IMR-90 (cell line): ENCODE measurements at regions not wholly inside any gene's neighbourhood (a gene's known extent, or its start where the extent isn't known, plus 50 kb on each side); places are given as distances from the start of the nearest gene placed in this dataset.

Source experiments
- ATAC-seq: fragments of 200-7000 bp; cut with Tn5 transposase; 2 replicates; pipeline ENCODE4 v1.9.1; 2020; ENCODE audit warnings: low read depth, mild to moderate bottlenecking, moderate library complexity
- BruUV-seq: library from RNA; stranded (reverse); fragments of 400-500 nt; replicated peaks from 2 replicates; lab custom pipeline; 2021; lab: Mats Ljungman, UMichigan
- CTCF ChIA-PET: fragments of 300-600 bp; formaldehyde crosslinking; extraction: SDS; loops from one replicate; lab custom pipeline; 2021; ENCODE audit warnings: antibody characterized with exemption; lab: Yijun Ruan, JAX
- POLR2A ChIA-PET: fragments of 300-600 bp; sonication (Branson Sonifier 250); formaldehyde crosslinking; loops from one replicate; lab custom pipeline; 2022; ENCODE audit warnings: antibody characterized with exemption; ENCODE audit not compliant: unreplicated experiment; lab: Charles Lee
- DNase-seq: peaks from one replicate; pipeline ENCODE4 v3.0.0; 2013
- H2AFZ ChIP-seq: replicated peaks from 2 replicates; pipeline ENCODE3; 2013; ENCODE audit warnings: low read length, mild to moderate bottlenecking; ENCODE audit not compliant: poor library complexity
- H2AK5ac ChIP-seq: 2 replicates; pipeline ENCODE4 v1.6.1; 2013; ENCODE audit warnings: low read depth, low read length, inconsistent platforms
- H2AK9ac ChIP-seq: replicated peaks from 2 replicates; pipeline ENCODE3; 2013; ENCODE audit warnings: mild to moderate bottlenecking, low read depth, low read length, moderate library complexity; ENCODE audit not compliant: poor library complexity
- H2BK120ac ChIP-seq: 2 replicates; pipeline ENCODE4 v1.6.1; 2013; ENCODE audit warnings: low read depth, low read length, inconsistent platforms
- H2BK15ac ChIP-seq: 3 replicates; pipeline ENCODE4 v1.6.1; 2013; ENCODE audit warnings: low read depth, low read length, inconsistent platforms
- H2BK20ac ChIP-seq: 2 replicates; pipeline ENCODE4 v1.6.1; 2013; ENCODE audit warnings: low read depth, mild to moderate bottlenecking, inconsistent platforms, low read length, moderate library complexity
- H2BK5ac ChIP-seq: 2 replicates; pipeline ENCODE4 v1.6.1; 2013; ENCODE audit warnings: mild to moderate bottlenecking, low read depth, low read length, inconsistent platforms; ENCODE audit not compliant: poor library complexity, severe bottlenecking
- H3K14ac ChIP-seq: replicated peaks from 2 replicates; pipeline ENCODE4 v1.6.1; 2013; ENCODE audit warnings: low read depth, low read length, inconsistent platforms
- H3K18ac ChIP-seq: 2 replicates; pipeline ENCODE4 v1.6.1; 2013; ENCODE audit warnings: low read depth, low read length, control low read depth
- H3K23ac ChIP-seq: 2 replicates; pipeline ENCODE4 v1.6.1; 2013; ENCODE audit warnings: low read depth, low read length, inconsistent platforms
- H3K27ac ChIP-seq: 2 replicates; pipeline ENCODE4 v1.5.1; 2013; ENCODE audit warnings: mild to moderate bottlenecking, control low read depth, low read length; ENCODE audit not compliant: insufficient read depth
- H3K27me3 ChIP-seq: 2 replicates; pipeline ENCODE4 v1.6.1; 2013; ENCODE audit warnings: low read length; ENCODE audit not compliant: control insufficient read depth, insufficient read depth
- H3K36me3 ChIP-seq: 2 replicates; pipeline ENCODE4 v1.6.1; 2013; ENCODE audit warnings: low read length, mixed read lengths; ENCODE audit not compliant: control insufficient read depth, insufficient read depth
- H3K4ac ChIP-seq: 2 replicates; pipeline ENCODE4 v1.6.1; 2013; ENCODE audit warnings: low read depth, low read length, inconsistent platforms
- H3K4me1 ChIP-seq: 2 replicates; pipeline ENCODE4 v1.6.1; 2013; ENCODE audit warnings: low read length, mixed read lengths; ENCODE audit not compliant: control insufficient read depth, insufficient read depth
- H3K4me2 ChIP-seq: 2 replicates; pipeline ENCODE4 v1.6.1; 2013; ENCODE audit warnings: low read depth, mild to moderate bottlenecking, control low read depth, low read length, moderate library complexity
- H3K4me3 ChIP-seq: 2 replicates; pipeline ENCODE4 v1.5.1; 2013; ENCODE audit warnings: low read depth, mild to moderate bottlenecking, control low read depth, low read length, moderate library complexity; ENCODE audit not compliant: insufficient read depth
- H3K56ac ChIP-seq: 2 replicates; pipeline ENCODE4 v1.6.1; 2013; ENCODE audit warnings: low read length, inconsistent platforms; ENCODE audit not compliant: insufficient read depth; ENCODE audit errors: extremely low read depth
- H3K79me1 ChIP-seq, 2 experiments: 2 replicates each; pipeline ENCODE4 v1.6.1; 2013; ENCODE audit warnings: low read length in 2 of 2, inconsistent platforms in 1 of 2, low read depth in 1 of 2
- H3K9ac ChIP-seq: 2 replicates; pipeline ENCODE4 v1.6.1; 2013; ENCODE audit warnings: low read depth, low read length, control low read depth
- H3K9me1 ChIP-seq: 2 replicates; pipeline ENCODE4 v1.6.1; 2013; ENCODE audit warnings: low read length, inconsistent platforms; ENCODE audit not compliant: insufficient read depth
- H3K9me3 ChIP-seq: 2 replicates; pipeline ENCODE4 v1.6.1; 2013; ENCODE audit warnings: low read length; ENCODE audit not compliant: control insufficient read depth, insufficient read depth
- H4K20me1 ChIP-seq: 2 replicates; pipeline ENCODE4 v1.6.1; 2013; ENCODE audit warnings: low read length, inconsistent platforms; ENCODE audit not compliant: insufficient read depth
- H4K5ac ChIP-seq: 2 replicates; pipeline ENCODE4 v1.6.1; 2013; ENCODE audit warnings: mild to moderate bottlenecking, low read depth, low read length, control low read depth
- H4K8ac ChIP-seq, 2 experiments: 2 replicates each; pipeline ENCODE4 v1.6.1; 2013; ENCODE audit warnings: low read depth in 2 of 2, low read length in 2 of 2, control low read depth in 1 of 2, inconsistent platforms in 1 of 2
- H4K91ac ChIP-seq: 2 replicates; pipeline ENCODE4 v1.6.1; 2013; ENCODE audit warnings: low read depth, low read length, inconsistent platforms; ENCODE audit not compliant: insufficient read depth
- CEBPB ChIP-seq: IDR thresholded peaks from 2 replicates; pipeline ENCODE4 v1.6.1; 2012; ENCODE audit warnings: low read depth, low read length, improper control_type of control experiment
- RAD21 ChIP-seq: IDR thresholded peaks from 2 replicates; pipeline ENCODE4 v1.6.1; 2012; ENCODE audit warnings: low read length, improper control_type of control experiment
- WGBS, 2 experiments: methylation state at CpG; one replicate each; pipeline versions ENCODE4 v1.1.5 to v1.1.7; 2013; ENCODE audit warnings: missing lambda C conversion rate in 2 of 2; ENCODE audit not compliant: insufficient read length in 1 of 2; ENCODE audit errors: extremely low coverage in 2 of 2; 5-methylcytosine and 5-hydroxymethylcytosine counted together
- dilution Hi-C: fragments of 300-500 bp; cut with HindIII; formaldehyde crosslinking; loops from one replicate; pipeline ENCODE4 v1.14.3; 2018; ENCODE audit warnings: low sequenced_read_pairs; ENCODE audit not compliant: unreplicated experiment
- in situ Hi-C: fragments of 300-500 bp; cut with MboI; formaldehyde crosslinking; loops from 3 replicates; pipeline ENCODE4 v1.14.3; 2019; ENCODE audit warnings: low sequenced_read_pairs, inconsistent platforms, mixed read lengths
- intact Hi-C: fragments of 100-400 bp; cut with micrococcal nuclease; formaldehyde crosslinking; loops from 2 replicates; pipeline ENCODE4 v1.10.0; 2022

DNA sequence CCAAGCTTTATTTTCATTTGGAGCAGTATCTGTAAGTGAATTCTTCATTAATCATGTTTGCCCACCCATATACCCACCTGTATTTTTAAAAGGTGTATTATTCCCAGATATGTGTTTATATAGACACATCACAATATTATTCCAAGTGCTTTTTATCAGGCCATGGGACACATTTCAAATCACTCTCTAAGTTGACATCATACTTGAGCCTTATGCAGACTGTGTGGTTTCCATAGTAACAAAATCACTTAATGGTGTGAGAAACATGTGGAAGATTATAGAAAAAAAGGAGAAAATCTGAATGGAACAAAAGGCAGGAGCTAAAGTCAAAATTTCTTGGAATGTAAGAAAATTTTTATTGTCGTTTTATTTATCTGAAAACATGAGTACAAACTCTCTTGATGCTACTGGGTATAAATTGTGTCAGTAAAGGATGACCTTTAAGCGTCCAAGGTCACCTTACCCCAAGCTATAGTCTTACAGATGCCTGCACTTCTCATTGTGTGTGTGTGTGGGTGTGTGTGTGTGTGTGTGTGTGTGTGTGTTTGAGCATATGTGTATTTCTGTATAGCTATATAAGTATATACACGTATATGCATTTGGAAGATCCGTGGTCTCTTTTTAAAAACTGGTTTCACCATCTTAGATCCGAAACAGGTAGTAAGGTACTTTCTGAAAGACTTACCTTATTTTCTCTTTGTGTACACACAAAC lies 79.8 kb upstream of the CCN6 start:
- no peak for ATAC-seq
- Histone ChIP-seq H3K9me3 (no peaks in the 10 kb centered on the region), H3K79me1 (peaks cover 0 to 6% of the 10 kb centered on the region in 2 experiments; a peak in 1 of 4 replicates), H4K8ac (peak overlapping the region in 1 of 2 experiments; percentile 81; a peak in 2 of 4 replicates), H3K14ac (no peak overlapping the region; the same call in 1 of the 2 replicates), H2BK5ac (peak overlapping the region; percentile 96), H3K4ac (peak overlapping the region; percentile 83; the same call in 1 of the 2 replicates), H2AK9ac (no peak overlapping the region), H2BK120ac (peak overlapping the region; percentile 93; the same call in 1 of the 2 replicates), H3K56ac (no peak overlapping the region), H2AK5ac (peak overlapping the region; percentile 77), H3K9ac (no peak overlapping the region), H4K5ac (no peak overlapping the region), H3K27me3 (no peaks in the 10 kb centered on the region), H3K36me3 (no peaks in the 10 kb centered on the region), H3K4me1 (peaks cover 14% of the 10 kb centered on the region), H2BK20ac (peak overlapping the region; percentile 73; the same call in 1 of the 2 replicates), H3K4me2 (peak overlapping the region; percentile 43), H3K9me1 (peaks cover 16% of the 10 kb centered on the region; the same call in 1 of the 2 replicates), H3K18ac (peak overlapping the region; percentile 88; the same call in 1 of the 2 replicates), H4K91ac (no peak overlapping the region), H3K27ac (no peak overlapping the region), H2BK15ac (no peak overlapping the region; the same call in 2 of the 3 replicates), H4K20me1 (no peaks in the 10 kb centered on the region), H3K4me3 (no peak overlapping the region), H2AFZ (no peak overlapping the region), H3K23ac (peak overlapping the region; percentile 42; the same call in 1 of the 2 replicates)
- peak; percentile 79 for DNase-seq
- dilution Hi-C loops, result no loop called here
- intact Hi-C loops, result loop anchor here (2.0 to 5.0 kb wide), 2 partner anchors 69 to 102 kb away; partner anchors contain the start of gene FYN
- no CpG with 5 or more reads among the region's 5 CpGs for WGBS, 2 experiments
- BruUV-seq, result no TSS peak
- ChIA-PET CTCF (interaction anchor here (0.6 to 0.9 kb wide), 2 partner anchors 33 to 121 kb away, joined by 3 to 4 read pairs; no protein-coding TSS in a partner anchor), POLR2A (no interaction called here)
- TF ChIP-seq CEBPB (no peak), RAD21 (no peak)
- in situ Hi-C loops, result no loop called here
